ENCODE measurements at regions not wholly inside any gene's neighbourhood (a gene's known extent, or its start where the extent isn't known, plus 50 kb on each side); places are given as distances from the start of the nearest gene placed in this dataset.

DNA sequence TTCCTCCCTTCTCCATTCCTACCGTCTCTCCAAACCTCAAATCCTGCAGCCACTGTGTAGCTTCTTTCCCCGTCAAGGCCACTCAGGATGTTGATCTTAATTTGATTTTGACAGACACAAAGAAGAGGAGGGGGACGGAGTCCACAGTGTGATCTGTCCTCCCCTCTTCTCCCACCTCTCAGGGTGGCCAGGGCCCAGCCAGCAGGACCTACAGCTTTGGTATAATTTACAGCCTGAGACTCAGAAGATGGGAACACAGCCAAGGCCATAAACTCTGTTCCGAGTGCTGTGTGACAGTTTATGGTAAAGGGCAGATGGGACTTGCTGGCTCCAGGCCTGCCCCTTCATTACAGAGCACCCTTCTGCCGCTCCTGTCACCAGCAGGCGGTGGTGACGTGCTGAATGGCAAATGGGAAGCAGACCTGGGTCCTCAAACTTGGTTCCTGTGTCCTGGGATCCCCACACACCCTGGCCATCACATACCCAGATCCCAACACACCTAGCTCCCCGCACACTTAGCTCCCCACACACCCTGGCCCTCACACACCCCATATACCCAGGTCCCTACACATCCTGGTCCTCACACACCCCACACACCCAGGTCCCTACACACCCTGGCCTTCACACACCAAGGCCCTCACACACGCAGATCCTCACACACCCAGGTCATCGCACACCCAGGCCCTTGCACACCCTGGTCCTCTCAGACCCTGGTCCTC is 71.6 kb downstream of the CD2 start:
- TF ChIP-seq, protein P1, sequence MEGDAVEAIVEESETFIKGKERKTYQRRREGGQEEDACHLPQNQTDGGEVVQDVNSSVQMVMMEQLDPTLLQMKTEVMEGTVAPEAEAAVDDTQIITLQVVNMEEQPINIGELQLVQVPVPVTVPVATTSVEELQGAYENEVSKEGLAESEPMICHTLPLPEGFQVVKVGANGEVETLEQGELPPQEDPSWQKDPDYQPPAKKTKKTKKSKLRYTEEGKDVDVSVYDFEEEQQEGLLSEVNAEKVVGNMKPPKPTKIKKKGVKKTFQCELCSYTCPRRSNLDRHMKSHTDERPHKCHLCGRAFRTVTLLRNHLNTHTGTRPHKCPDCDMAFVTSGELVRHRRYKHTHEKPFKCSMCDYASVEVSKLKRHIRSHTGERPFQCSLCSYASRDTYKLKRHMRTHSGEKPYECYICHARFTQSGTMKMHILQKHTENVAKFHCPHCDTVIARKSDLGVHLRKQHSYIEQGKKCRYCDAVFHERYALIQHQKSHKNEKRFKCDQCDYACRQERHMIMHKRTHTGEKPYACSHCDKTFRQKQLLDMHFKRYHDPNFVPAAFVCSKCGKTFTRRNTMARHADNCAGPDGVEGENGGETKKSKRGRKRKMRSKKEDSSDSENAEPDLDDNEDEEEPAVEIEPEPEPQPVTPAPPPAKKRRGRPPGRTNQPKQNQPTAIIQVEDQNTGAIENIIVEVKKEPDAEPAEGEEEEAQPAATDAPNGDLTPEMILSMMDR (IDR thresholded peaks at IDR 0.05), result no peak
- no peak for TF ChIP-seq POLR2A (IDR thresholded peaks at IDR 0.05)

Data from esophagus squamous epithelium (tissue), 4 donors.